Activated CD8-positive, alpha-beta T cell treated with anti-CD3 and anti-CD28 coated beads, Interleukin-2, amount 10 ng/mL, durations not matched to agents 7 days and 5 days (primary cell): ENCODE measurements at regions not wholly inside any gene's neighbourhood (a gene's known extent, or its start where the extent isn't known, plus 50 kb on each side); places are given as distances from the start of the nearest gene placed in this dataset.

ENCODE experiments used
- ATAC-seq: fragments of 150-1000 bp; cut with Tn5 transposase; one replicate; pipeline ENCODE4 v1.10.0; 2021; ENCODE audit warnings: moderate library complexity
- CTCF ChIA-PET: fragments of 350-600 bp; sonication (Branson Sonifier 250); formaldehyde crosslinking; loops from one replicate; lab custom pipeline; 2021; ENCODE audit warnings: antibody characterized with exemption; lab: Charles Lee
- POLR2A ChIA-PET: fragments of 350-600 bp; sonication (Branson Sonifier 250); formaldehyde crosslinking; loops from one replicate; lab custom pipeline; 2021; ENCODE audit warnings: antibody characterized with exemption; lab: Charles Lee
- DNase-seq: peaks from one replicate; pipeline ENCODE4 v3.0.0-alpha.2; 2020
- H3K27ac Mint-ChIP-seq: one replicate; pipeline ENCODE4 v1.8.0; 2021; ENCODE audit warnings: mild to moderate bottlenecking, mixed read lengths
- H3K27me3 Mint-ChIP-seq: one replicate; pipeline ENCODE4 v1.8.0; 2021; ENCODE audit warnings: low read depth, mixed read lengths
- H3K36me3 Mint-ChIP-seq: one replicate; pipeline ENCODE4 v1.8.0; 2021; ENCODE audit warnings: low read depth, mixed read lengths
- H3K4me1 Mint-ChIP-seq: one replicate; pipeline ENCODE4 v1.8.0; 2021; ENCODE audit warnings: low read depth, mixed read lengths
- H3K4me3 Mint-ChIP-seq: one replicate; pipeline ENCODE4 v1.8.0; 2021; ENCODE audit warnings: mild to moderate bottlenecking, mixed read lengths
- H3K9me3 Mint-ChIP-seq: one replicate; pipeline ENCODE4 v1.8.0; 2022; ENCODE audit warnings: mixed read lengths; ENCODE audit not compliant: insufficient read depth

GRCh38 chr2:158745067-158745865 is 49.9 kb upstream of the DAPL1 start:
- ChIA-PET CTCF (interaction anchor here (0.9 to 5.2 kb wide), 13 partner anchors 9 to 1161 kb away, joined by 3 to 41 read pairs (median 4); no protein-coding TSS in a partner anchor), POLR2A (no interaction called here)
- Mint-ChIP-seq H3K4me1 (peaks cover 5% of the 10 kb centered on the region), H3K9me3 (no peaks in the 10 kb centered on the region), H3K27ac (no peak overlapping the region), H3K36me3 (no peaks in the 10 kb centered on the region), H3K27me3 (peaks cover 20% of the 10 kb centered on the region), H3K4me3 (no peak overlapping the region)
- DNase-seq (peak; percentile 49), ATAC-seq (no peak)
